Fibroblast of mammary gland (primary cell): ENCODE measurements at regions not wholly inside any gene's neighbourhood (a gene's known extent, or its start where the extent isn't known, plus 50 kb on each side); places are given as distances from the start of the nearest gene placed in this dataset.

ENCODE experiments used
- DNase-seq: peaks from one replicate; pipeline ENCODE4 v3.0.0-alpha.2; 2010; ENCODE audit warnings: low read depth
- H3K4me3 ChIP-seq: 2 replicates; pipeline ENCODE4 v1.5.1; 2011; ENCODE audit warnings: low read depth, mild to moderate bottlenecking, low read length, moderate library complexity; ENCODE audit not compliant: control insufficient read depth
- TF ChIP-seq, protein P1 (sequence below): conservative IDR thresholded peaks from 2 replicates; pipeline ENCODE4 v1.5.1; 2011; ENCODE audit warnings: low read depth, low read length, inconsistent platforms; ENCODE audit not compliant: control insufficient read depth, insufficient read depth

GRCh38 chr6:71482742-71483141, 194.1 kb downstream of the OGFRL1 start:
- no peak overlapping the region for H3K4me3 ChIP-seq
- TF ChIP-seq, protein P1, sequence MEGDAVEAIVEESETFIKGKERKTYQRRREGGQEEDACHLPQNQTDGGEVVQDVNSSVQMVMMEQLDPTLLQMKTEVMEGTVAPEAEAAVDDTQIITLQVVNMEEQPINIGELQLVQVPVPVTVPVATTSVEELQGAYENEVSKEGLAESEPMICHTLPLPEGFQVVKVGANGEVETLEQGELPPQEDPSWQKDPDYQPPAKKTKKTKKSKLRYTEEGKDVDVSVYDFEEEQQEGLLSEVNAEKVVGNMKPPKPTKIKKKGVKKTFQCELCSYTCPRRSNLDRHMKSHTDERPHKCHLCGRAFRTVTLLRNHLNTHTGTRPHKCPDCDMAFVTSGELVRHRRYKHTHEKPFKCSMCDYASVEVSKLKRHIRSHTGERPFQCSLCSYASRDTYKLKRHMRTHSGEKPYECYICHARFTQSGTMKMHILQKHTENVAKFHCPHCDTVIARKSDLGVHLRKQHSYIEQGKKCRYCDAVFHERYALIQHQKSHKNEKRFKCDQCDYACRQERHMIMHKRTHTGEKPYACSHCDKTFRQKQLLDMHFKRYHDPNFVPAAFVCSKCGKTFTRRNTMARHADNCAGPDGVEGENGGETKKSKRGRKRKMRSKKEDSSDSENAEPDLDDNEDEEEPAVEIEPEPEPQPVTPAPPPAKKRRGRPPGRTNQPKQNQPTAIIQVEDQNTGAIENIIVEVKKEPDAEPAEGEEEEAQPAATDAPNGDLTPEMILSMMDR = peak; percentile 37
- peak; percentile 51 for DNase-seq

GRCh38 chr6:71486461-71486860, 197.8 kb downstream of the OGFRL1 start:
- TF ChIP-seq, protein P1 = no peak
- no peak overlapping the region for H3K4me3 ChIP-seq
- DNase-seq = peak; percentile 29

DNA sequence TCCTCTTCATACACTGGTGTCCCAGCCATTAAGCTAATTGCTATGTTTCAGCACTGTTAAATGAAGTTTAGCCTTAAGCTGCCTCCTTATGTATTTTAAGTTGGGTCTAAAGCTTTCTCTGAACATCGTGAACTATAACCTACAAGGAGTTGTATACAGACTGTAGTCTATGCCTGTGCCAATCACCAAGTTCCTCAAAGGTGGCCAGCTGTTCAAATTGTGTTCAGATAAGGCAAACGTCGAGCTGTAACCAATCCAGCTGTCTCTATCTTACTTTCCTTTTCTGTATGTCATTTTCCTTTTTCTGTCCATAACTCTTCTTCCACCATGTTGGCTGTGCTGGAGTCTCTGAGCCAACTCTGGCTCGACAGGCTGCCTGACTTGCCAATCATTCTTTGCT, 199.6 kb downstream of the OGFRL1 start:
- TF ChIP-seq, protein P1 = no peak
- no peak for DNase-seq

GRCh38 chr6:71489736-71490135, 201.1 kb downstream of the OGFRL1 start:
- TF ChIP-seq, protein P1 = no peak
- no peak overlapping the region for H3K4me3 ChIP-seq
- peak; percentile 76 for DNase-seq

More for the DNA sequence above, 199.6 kb downstream of the OGFRL1 start:
- H3K4me3 ChIP-seq = no peak overlapping the region

GRCh38 chr6:71490876-71491275, 202.3 kb downstream of the OGFRL1 start:
- no peak overlapping the region for H3K4me3 ChIP-seq
- DNase-seq = no peak
- TF ChIP-seq, protein P1 = no peak

DNA sequence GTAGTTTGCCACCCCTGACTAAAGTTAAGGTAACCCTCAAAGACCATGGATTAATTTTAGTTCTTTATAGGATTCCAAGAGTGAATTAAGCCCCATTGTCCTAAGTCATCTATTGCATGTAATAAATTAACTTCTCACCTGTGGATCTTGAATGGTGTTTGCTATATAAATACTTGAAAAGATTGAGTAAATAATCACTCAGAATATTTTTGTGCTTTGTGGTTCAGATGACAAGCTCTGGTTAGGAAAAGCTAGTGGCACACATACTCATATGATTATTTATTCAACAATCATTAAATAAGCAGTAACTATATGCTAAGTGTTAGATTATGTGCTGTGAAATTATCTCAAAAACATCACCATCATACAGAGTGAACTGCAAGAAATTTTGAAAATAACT, 203.2 kb downstream of the OGFRL1 start:
- no peak overlapping the region for H3K4me3 ChIP-seq
- TF ChIP-seq, protein P1 = no peak
- DNase-seq = no peak

DNA sequence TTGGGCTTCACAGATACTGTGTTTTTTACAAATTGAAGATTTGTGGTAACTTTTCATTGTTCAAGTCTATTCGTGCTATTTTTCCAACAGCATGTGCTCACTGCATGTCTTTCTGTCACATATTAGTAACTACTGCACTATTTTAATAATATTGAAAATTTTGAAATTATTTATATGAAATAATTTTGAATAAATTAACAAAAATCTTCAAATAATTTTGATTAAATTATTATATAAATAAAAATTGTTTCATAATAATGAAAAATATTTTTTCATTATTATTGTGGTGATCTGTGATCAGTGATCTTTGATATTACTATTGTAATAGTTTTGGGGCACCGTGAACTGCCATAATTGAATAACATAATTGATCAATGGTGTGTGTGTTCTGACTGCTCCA, 204.1 kb downstream of the OGFRL1 start:
- H3K4me3 ChIP-seq = no peak overlapping the region
- no peak for DNase-seq
- TF ChIP-seq, protein P1 = no peak
